Hepatocyte (in vitro differentiated cells): ENCODE measurements at regions not wholly inside any gene's neighbourhood (a gene's known extent, or its start where the extent isn't known, plus 50 kb on each side); places are given as distances from the start of the nearest gene placed in this dataset.

ENCODE experiments used
- EZH2phosphoT487 ChIP-seq: fragments of 200-600 bp; sonication (generic); IDR thresholded peaks from one replicate; pipeline ENCODE4 v1.6.1; 2018; ENCODE audit warnings: antibody characterized with exemption, mild to moderate bottlenecking, low read depth, moderate library complexity; ENCODE audit not compliant: unreplicated experiment, severe bottlenecking
- TF ChIP-seq, protein P1 (sequence below): fragments of 200-600 bp; sonication (generic); IDR thresholded peaks from 2 replicates; pipeline ENCODE4 v1.5.1; 2016; ENCODE audit warnings: antibody characterized with exemption, mild to moderate bottlenecking; ENCODE audit not compliant: poor library complexity

GRCh38 chr6:72560721-72561593 lies 60.9 kb upstream of the KCNQ5 start:
- TF ChIP-seq EZH2phosphoT487: no peak
- TF ChIP-seq, protein P1, sequence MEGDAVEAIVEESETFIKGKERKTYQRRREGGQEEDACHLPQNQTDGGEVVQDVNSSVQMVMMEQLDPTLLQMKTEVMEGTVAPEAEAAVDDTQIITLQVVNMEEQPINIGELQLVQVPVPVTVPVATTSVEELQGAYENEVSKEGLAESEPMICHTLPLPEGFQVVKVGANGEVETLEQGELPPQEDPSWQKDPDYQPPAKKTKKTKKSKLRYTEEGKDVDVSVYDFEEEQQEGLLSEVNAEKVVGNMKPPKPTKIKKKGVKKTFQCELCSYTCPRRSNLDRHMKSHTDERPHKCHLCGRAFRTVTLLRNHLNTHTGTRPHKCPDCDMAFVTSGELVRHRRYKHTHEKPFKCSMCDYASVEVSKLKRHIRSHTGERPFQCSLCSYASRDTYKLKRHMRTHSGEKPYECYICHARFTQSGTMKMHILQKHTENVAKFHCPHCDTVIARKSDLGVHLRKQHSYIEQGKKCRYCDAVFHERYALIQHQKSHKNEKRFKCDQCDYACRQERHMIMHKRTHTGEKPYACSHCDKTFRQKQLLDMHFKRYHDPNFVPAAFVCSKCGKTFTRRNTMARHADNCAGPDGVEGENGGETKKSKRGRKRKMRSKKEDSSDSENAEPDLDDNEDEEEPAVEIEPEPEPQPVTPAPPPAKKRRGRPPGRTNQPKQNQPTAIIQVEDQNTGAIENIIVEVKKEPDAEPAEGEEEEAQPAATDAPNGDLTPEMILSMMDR: no peak
